H1 (cell line): ENCODE measurements at regions not wholly inside any gene's neighbourhood (a gene's known extent, or its start where the extent isn't known, plus 50 kb on each side); places are given as distances from the start of the nearest gene placed in this dataset.

ENCODE experiments used
- CTCF ChIA-PET: fragments of 300-600 bp; sonication (Branson Sonifier 250); formaldehyde crosslinking; loops from one replicate; lab custom pipeline; 2021; ENCODE audit not compliant: partially characterized antibody; lab: Charles Lee
- POLR2A ChIA-PET: fragments of 300-600 bp; sonication (Branson Sonifier 250); formaldehyde crosslinking; loops from one replicate; lab custom pipeline; 2021; ENCODE audit warnings: inconsistent platforms; ENCODE audit not compliant: partially characterized antibody; lab: Charles Lee
- DNase-seq, 2 experiments: peaks; one replicate each; pipeline versions ENCODE4 v3.0.0 to v3.0.0-alpha.2; 2010 to 2022; ENCODE audit warnings: low spot score in 2 of 2, low read depth in 1 of 2, mixed read lengths in 1 of 2
- FAIRE-seq: peaks from 2 replicates; lab custom pipeline; 2011; peaks lifted over from hg19 to GRCh38; lab: Jason Lieb, UNC
- H2AFZ ChIP-seq: 2 replicates; pipeline ENCODE4 v1.8.1; 2012; ENCODE audit warnings: low read length, inconsistent platforms
- H2AK5ac ChIP-seq: 2 replicates; pipeline ENCODE4 v1.6.1; 2013; ENCODE audit warnings: low read depth, low read length
- H2BK120ac ChIP-seq: replicated peaks from 2 replicates; pipeline ENCODE3; 2013; ENCODE audit warnings: low read depth, low read length, inconsistent platforms
- H2BK12ac ChIP-seq: 2 replicates; pipeline ENCODE4 v1.6.1; 2013; ENCODE audit warnings: low read depth, low read length
- H2BK15ac ChIP-seq: 2 replicates; pipeline ENCODE4 v1.6.1; 2013; ENCODE audit warnings: low read length
- H2BK20ac ChIP-seq: 2 replicates; pipeline ENCODE4 v1.6.1; 2013; ENCODE audit warnings: low read length
- H2BK5ac ChIP-seq: 2 replicates; pipeline ENCODE4 v1.6.1; 2013; ENCODE audit warnings: low read depth, low read length
- H3K14ac ChIP-seq: 2 replicates; pipeline ENCODE4 v1.6.1; 2013; ENCODE audit warnings: inconsistent platforms; ENCODE audit not compliant: insufficient read length
- H3K18ac ChIP-seq: 2 replicates; pipeline ENCODE4 v1.6.1; 2013; ENCODE audit warnings: low read length; ENCODE audit errors: extremely low read depth
- H3K23ac ChIP-seq: 2 replicates; pipeline ENCODE4 v1.6.1; 2013; ENCODE audit warnings: inconsistent platforms; ENCODE audit not compliant: insufficient read length
- H3K23me2 ChIP-seq: 2 replicates; pipeline ENCODE4 v1.6.1; 2013; ENCODE audit warnings: low read depth, low read length
- H3K27ac ChIP-seq: 2 replicates; pipeline ENCODE4 v1.6.1; 2011; ENCODE audit warnings: low read depth, low read length, inconsistent platforms
- H3K27me3 ChIP-seq, 4 experiments: replicated peaks in 1 of 4; 1 replicate in 1 of 4; 2 replicates in 3 of 4; pipeline versions ENCODE4 v1.6.1 to v1.8.1; 2011 to 2013; ENCODE audit warnings: low read length in 3 of 4, mild to moderate bottlenecking in 3 of 4, inconsistent platforms in 2 of 4, mixed read lengths in 2 of 4, moderate library complexity in 1 of 4; ENCODE audit not compliant: control insufficient read depth in 3 of 4, insufficient read depth in 3 of 4; ENCODE audit errors: extremely low read depth in 1 of 4
- H3K36me3 ChIP-seq, 4 experiments: 2 replicates each; pipeline versions ENCODE4 v1.6.1 to v1.8.1; 2011 to 2013; ENCODE audit warnings: mild to moderate bottlenecking in 4 of 4, low read length in 3 of 4, moderate library complexity in 2 of 4, control low read depth in 1 of 4, inconsistent platforms in 1 of 4; ENCODE audit not compliant: insufficient read depth in 4 of 4, control insufficient read depth in 2 of 4
- H3K4ac ChIP-seq: replicated peaks from 2 replicates; pipeline ENCODE3; 2013; ENCODE audit warnings: low read length, low read depth, mixed read lengths, inconsistent platforms; ENCODE audit not compliant: insufficient read length
- H3K4me1 ChIP-seq, 4 experiments: replicated peaks in 1 of 4; 1 replicate in 1 of 4; 2 replicates in 3 of 4; pipeline versions ENCODE4 v1.6.1 to v1.8.1; 2011 to 2013; ENCODE audit warnings: low read length in 3 of 4, inconsistent platforms in 2 of 4, mixed read lengths in 1 of 4; ENCODE audit not compliant: insufficient read depth in 4 of 4, control insufficient read depth in 3 of 4
- H3K4me2 ChIP-seq, 2 experiments: 2 replicates each; pipeline versions ENCODE4 v1.6.1 to v1.8.1; 2011 to 2013; ENCODE audit warnings: low read depth in 2 of 2, low read length in 2 of 2, control low read depth in 1 of 2, inconsistent platforms in 1 of 2, mild to moderate bottlenecking in 1 of 2; ENCODE audit not compliant: insufficient read depth in 1 of 2
- H3K4me3 ChIP-seq, 4 experiments: fragments of 200-600, 300-600 bp in 1 of 4; sonication (generic), shearing (Covaris generic), sonication (Bioruptor Twin) in 1 of 4; 2 replicates each; pipeline versions ENCODE4 v1.5.1 to v1.8.1; 2011 to 2016; ENCODE audit warnings: low read length in 4 of 4, low read depth in 3 of 4, control low read depth in 2 of 4, inconsistent platforms in 2 of 4, mild to moderate bottlenecking in 2 of 4, mixed read lengths in 1 of 4, moderate library complexity in 1 of 4; ENCODE audit not compliant: insufficient read depth in 2 of 4; ENCODE audit errors: extremely low read depth in 1 of 4
- H3K56ac ChIP-seq: replicated peaks from 2 replicates; pipeline ENCODE3; 2013; ENCODE audit warnings: low read depth, mild to moderate bottlenecking, mixed read lengths, low read length, inconsistent platforms; ENCODE audit not compliant: insufficient read length
- H3K79me1 ChIP-seq: 2 replicates; pipeline ENCODE4 v1.6.1; 2013; ENCODE audit warnings: low read depth, low read length, control low read depth
- H3K79me2 ChIP-seq, 2 experiments: 2 replicates each; pipeline versions ENCODE4 v1.6.1 to v1.8.1; 2012 to 2013; ENCODE audit warnings: low read length in 2 of 2, mild to moderate bottlenecking in 2 of 2, inconsistent platforms in 1 of 2; ENCODE audit not compliant: insufficient read depth in 2 of 2, control insufficient read depth in 1 of 2
- H3K9ac ChIP-seq, 4 experiments: replicated peaks in 1 of 4; 1 replicate in 1 of 4; 2 replicates in 3 of 4; pipeline versions ENCODE4 v1.6.1 to v1.8.1; 2011 to 2013; ENCODE audit warnings: low read depth in 3 of 4, low read length in 3 of 4, control low read depth in 2 of 4, mild to moderate bottlenecking in 2 of 4, moderate library complexity in 2 of 4, inconsistent platforms in 1 of 4; ENCODE audit errors: extremely low read depth in 1 of 4
- H3K9me3 ChIP-seq, 2 experiments: 2 replicates each; pipeline versions ENCODE4 v1.6.1 to v1.8.1; 2012 to 2013; ENCODE audit warnings: mild to moderate bottlenecking in 2 of 2, moderate library complexity in 2 of 2, control low read depth in 1 of 2, inconsistent platforms in 1 of 2, low read depth in 1 of 2, low read length in 1 of 2, mixed read lengths in 1 of 2; ENCODE audit not compliant: insufficient read depth in 2 of 2
- H4K20me1 ChIP-seq, 2 experiments: replicated peaks in 1 of 2; 2 replicates each; pipeline versions ENCODE3 to v1.8.1; 2011 to 2013; ENCODE audit warnings: inconsistent platforms in 2 of 2, low read length in 2 of 2, mild to moderate bottlenecking in 1 of 2; ENCODE audit not compliant: insufficient read depth in 2 of 2, control insufficient read depth in 1 of 2
- H4K5ac ChIP-seq: 2 replicates; pipeline ENCODE4 v1.6.1; 2013; ENCODE audit warnings: low read length, low read depth, mixed read lengths, inconsistent platforms; ENCODE audit not compliant: insufficient read length
- H4K8ac ChIP-seq: 2 replicates; pipeline ENCODE4 v1.8.0; 2013; ENCODE audit warnings: mild to moderate bottlenecking, moderate library complexity, low read length, inconsistent platforms; ENCODE audit not compliant: insufficient read depth; ENCODE audit errors: extremely low read depth
- H4K91ac ChIP-seq: replicated peaks from 2 replicates; pipeline ENCODE3; 2013; ENCODE audit warnings: low read length, mixed read lengths, inconsistent platforms; ENCODE audit not compliant: insufficient read length
- PHF8 ChIP-seq: fragments of 200-600 bp; sonication (generic); conservative IDR thresholded peaks from 2 replicates; pipeline ENCODE4 v1.7.1; 2012; ENCODE audit warnings: low read depth, mild to moderate bottlenecking, inconsistent platforms, low read length, moderate library complexity
- RXRA ChIP-seq: IDR thresholded peaks from 2 replicates; pipeline ENCODE4 v1.6.1; 2011; ENCODE audit warnings: low read depth, mild to moderate bottlenecking, low read length, moderate library complexity; ENCODE audit not compliant: insufficient read depth
- SIRT6 ChIP-seq: IDR thresholded peaks from one replicate; pipeline ENCODE4 v1.7.1; 2012; ENCODE audit warnings: low read length, inconsistent platforms
- WGBS, 2 experiments: shearing (Covaris generic) in 1 of 2; methylation state at CpG; one replicate each; pipeline versions ENCODE4 v1.1.6 to v1.1.7; 2013 to 2015; ENCODE audit warnings: low lambda C conversion rate in 2 of 2, mixed read lengths in 2 of 2, inconsistent platforms in 1 of 2, low coverage in 1 of 2, missing lambda C conversion rate in 1 of 2; ENCODE audit not compliant: insufficient replicate concordance in 2 of 2, insufficient coverage in 1 of 2, insufficient read length in 1 of 2; ENCODE audit errors: extremely low coverage in 1 of 2, missing lambda C conversion rate in 1 of 2; 5-methylcytosine and 5-hydroxymethylcytosine counted together
- TF ChIP-seq, protein P1 (sequence below), 3 experiments: IDR thresholded peaks; 1 replicate in 2 of 3; 2 replicates in 1 of 3; pipeline versions ENCODE4 v1.5.1 to v1.6.1; 2011; ENCODE audit warnings: low read length in 3 of 3, mild to moderate bottlenecking in 3 of 3, inconsistent platforms in 2 of 3, low read depth in 1 of 3, moderate library complexity in 1 of 3; ENCODE audit not compliant: insufficient read depth in 1 of 3; ENCODE audit errors: control extremely low read depth in 1 of 3

DNA sequence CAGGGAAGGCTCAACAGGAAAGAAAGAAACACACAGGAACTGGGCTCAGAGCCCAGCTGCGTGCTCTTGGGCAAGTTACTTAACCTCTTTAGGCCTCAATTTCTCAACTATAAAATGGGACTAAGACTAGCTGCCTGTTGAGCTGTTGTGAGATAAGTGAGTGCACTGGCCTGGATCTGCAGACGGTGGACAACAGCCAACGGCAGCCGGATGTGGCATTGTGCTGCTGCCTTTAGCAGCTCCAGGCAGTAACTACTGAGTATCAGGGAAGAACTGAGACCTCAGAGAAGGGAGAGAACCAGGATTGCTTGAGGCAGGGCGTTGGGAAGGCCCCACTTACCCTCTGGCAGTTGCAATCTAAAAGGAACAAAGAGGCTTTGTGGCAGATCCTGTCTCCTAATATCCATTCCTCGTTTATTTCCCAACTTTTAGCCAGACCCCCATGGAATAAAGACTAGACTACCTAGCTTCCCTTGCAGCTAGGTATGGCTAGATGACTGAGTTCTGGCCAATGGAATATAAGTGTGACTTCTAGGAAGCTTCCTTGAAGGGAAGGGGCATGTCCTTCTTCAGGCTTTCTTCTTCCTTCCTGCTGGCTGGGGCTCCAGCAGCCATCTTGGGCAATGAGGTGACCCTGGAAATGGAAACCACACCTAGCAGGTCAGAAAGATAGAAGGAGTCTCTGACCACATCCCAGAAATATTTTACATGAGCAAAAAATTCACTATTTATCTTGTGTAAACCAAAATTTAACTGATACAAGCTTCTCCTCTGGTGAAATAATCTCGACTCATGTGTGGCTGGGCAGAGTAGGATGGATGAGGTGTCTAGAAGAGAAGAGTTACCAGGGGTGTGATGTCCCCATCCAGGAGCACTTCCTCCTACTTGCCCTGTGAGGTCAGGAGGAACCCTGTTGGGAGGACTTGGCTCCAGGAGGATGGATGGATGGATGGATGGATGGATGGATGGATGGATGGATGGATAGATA lies 67.6 kb downstream of the MRPL14 start:
- 77% methylated on average over 7 of the region's 7 CpGs; no CpG with 5 or more reads in 1 of the 2 experiments for WGBS, 2 experiments
- Histone ChIP-seq H3K23me2 (no peaks in the 10 kb centered on the region), H2BK15ac (no peak overlapping the region), H3K36me3 (no peaks in the 10 kb centered on the region), H2BK12ac (no peak overlapping the region), H3K4me2 (no peak overlapping the region), H2AK5ac (no peak overlapping the region), H3K9ac (no peak overlapping the region), H3K79me2 (no peaks in the 10 kb centered on the region), H2AFZ (no peak overlapping the region), H3K14ac (no peak overlapping the region), H3K56ac (no peak overlapping the region), H4K8ac (no peak overlapping the region), H3K27ac (no peak overlapping the region), H2BK20ac (no peak overlapping the region), H2BK120ac (no peak overlapping the region), H3K4me3 (no peak overlapping the region), H3K9me3 (no peaks in the 10 kb centered on the region), H4K91ac (no peak overlapping the region), H4K20me1 (no peaks in the 10 kb centered on the region), H3K4ac (no peak overlapping the region), H2BK5ac (no peak overlapping the region), H3K18ac (no peak overlapping the region), H3K27me3 (no peaks in the 10 kb centered on the region), H3K79me1 (no peaks in the 10 kb centered on the region), H4K5ac (no peak overlapping the region), H3K23ac (no peak overlapping the region), H3K4me1 (peaks cover 0 to 4% (median 0%) of the 10 kb centered on the region in 4 experiments; a peak in 3 of 7 replicates)
- ChIA-PET POLR2A (interaction anchor here (0.7 to 1.2 kb wide), 3 partner anchors 11 to 17 kb away, joined by 3 read pairs; no protein-coding TSS in a partner anchor), CTCF (interaction anchor here (1.0 to 23.4 kb wide), 6 partner anchors 8 to 203 kb away, joined by 4 to 331 read pairs (median 12); no protein-coding TSS in a partner anchor)
- FAIRE-seq (no peak), DNase-seq (no peak)
- TF ChIP-seq RXRA, result no peak
- TF ChIP-seq SIRT6, result no peak
- no peak for TF ChIP-seq PHF8
- TF ChIP-seq, protein P1, sequence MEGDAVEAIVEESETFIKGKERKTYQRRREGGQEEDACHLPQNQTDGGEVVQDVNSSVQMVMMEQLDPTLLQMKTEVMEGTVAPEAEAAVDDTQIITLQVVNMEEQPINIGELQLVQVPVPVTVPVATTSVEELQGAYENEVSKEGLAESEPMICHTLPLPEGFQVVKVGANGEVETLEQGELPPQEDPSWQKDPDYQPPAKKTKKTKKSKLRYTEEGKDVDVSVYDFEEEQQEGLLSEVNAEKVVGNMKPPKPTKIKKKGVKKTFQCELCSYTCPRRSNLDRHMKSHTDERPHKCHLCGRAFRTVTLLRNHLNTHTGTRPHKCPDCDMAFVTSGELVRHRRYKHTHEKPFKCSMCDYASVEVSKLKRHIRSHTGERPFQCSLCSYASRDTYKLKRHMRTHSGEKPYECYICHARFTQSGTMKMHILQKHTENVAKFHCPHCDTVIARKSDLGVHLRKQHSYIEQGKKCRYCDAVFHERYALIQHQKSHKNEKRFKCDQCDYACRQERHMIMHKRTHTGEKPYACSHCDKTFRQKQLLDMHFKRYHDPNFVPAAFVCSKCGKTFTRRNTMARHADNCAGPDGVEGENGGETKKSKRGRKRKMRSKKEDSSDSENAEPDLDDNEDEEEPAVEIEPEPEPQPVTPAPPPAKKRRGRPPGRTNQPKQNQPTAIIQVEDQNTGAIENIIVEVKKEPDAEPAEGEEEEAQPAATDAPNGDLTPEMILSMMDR (IDR thresholded peaks at IDR 0.05; ENCODE audit: control extremely low read depth in 1 of 3, insufficient read depth in 1 of 3, low read depth in 1 of 3, low read length in 3 of 3), result no peak
